HCT116 (cell line): ENCODE measurements at regions not wholly inside any gene's neighbourhood (a gene's known extent, or its start where the extent isn't known, plus 50 kb on each side); places are given as distances from the start of the nearest gene placed in this dataset.

ENCODE experiments used
- ATAC-seq: fragments of 200-7000 bp; cut with Tn5 transposase; 2 replicates; pipeline ENCODE4 v1.9.1; 2020; ENCODE audit warnings: mild to moderate bottlenecking, moderate library complexity
- BruUV-seq: library from RNA; stranded (reverse); fragments of 400-500 nt; replicated peaks from 2 replicates; lab custom pipeline; 2021; lab: Mats Ljungman, UMichigan
- CTCF ChIA-PET: fragments of 300-600 bp; sonication (Branson Sonifier 250); formaldehyde crosslinking; loops from one replicate; lab custom pipeline; 2021; ENCODE audit warnings: antibody characterized with exemption; lab: Charles Lee
- POLR2A ChIA-PET: fragments of 300-600, 350-600 bp; sonication (Branson Sonifier 250); formaldehyde crosslinking; loops from one replicate; lab custom pipeline; 2021; ENCODE audit warnings: antibody characterized with exemption; lab: Charles Lee
- RAD21 ChIA-PET, 2 experiments: fragments of 300-600 bp; sonication (Branson Sonifier 250); formaldehyde crosslinking; loops; one replicate each; lab custom pipeline; 2023; ENCODE audit warnings: low total read pairs in 2 of 2; ENCODE audit not compliant: uncharacterized antibody in 2 of 2, unreplicated experiment in 2 of 2, low non-redundant PET in 1 of 2; lab: Charles Lee
- DNase-seq: peaks from one replicate; pipeline ENCODE4 v3.0.0-alpha.2; 2010; ENCODE audit warnings: low read depth, low spot score
- H2AFZ ChIP-seq: fragments of 200-600 bp; shearing (Covaris generic), sonication (generic); 2 replicates; pipeline ENCODE4 v1.6.1; 2017; ENCODE audit warnings: low read depth, mixed run types, mixed read lengths, antibody characterized with exemption, low read length; ENCODE audit not compliant: poor library complexity, severe bottlenecking
- H3K27ac ChIP-seq: 2 replicates; pipeline ENCODE4 v1.5.1; 2012; ENCODE audit warnings: low read depth, low read length
- H3K27me3 ChIP-seq: fragments of 200-600 bp; sonication (generic); 2 replicates; pipeline ENCODE4 v1.6.1; 2016; ENCODE audit warnings: mixed run types, low read length, mixed read lengths; ENCODE audit not compliant: insufficient read depth
- H3K36me3 ChIP-seq, 2 experiments: fragments of 200-500 bp in 1 of 2; fragments of 200-600 bp in 1 of 2; sonication (Bioruptor generic) in 1 of 2; sonication (generic) in 1 of 2; 2 replicates each; pipeline versions ENCODE4 v1.5.1 to v1.6.1; 2014 to 2016; ENCODE audit warnings: low read length in 2 of 2, inconsistent platforms in 1 of 2, mixed read lengths in 1 of 2, mixed run types in 1 of 2; ENCODE audit not compliant: insufficient read depth in 2 of 2, control insufficient read depth in 1 of 2
- H3K4me1 ChIP-seq, 2 experiments: fragments of 200-600 bp in 1 of 2; sonication (generic) in 1 of 2; 2 replicates each; pipeline versions ENCODE4 v1.5.1 to v1.6.1; 2012 to 2017; ENCODE audit warnings: low read length in 2 of 2, inconsistent platforms in 1 of 2, mild to moderate bottlenecking in 1 of 2, mixed read lengths in 1 of 2, mixed run types in 1 of 2, moderate library complexity in 1 of 2; ENCODE audit not compliant: insufficient read depth in 2 of 2, control insufficient read depth in 1 of 2
- H3K4me2 ChIP-seq: fragments of 200-600 bp; sonication (generic); 2 replicates; pipeline ENCODE4 v1.6.1; 2017; ENCODE audit warnings: mixed run types, low read length, mixed read lengths
- H3K4me3 ChIP-seq, 2 experiments: fragments of 200-600 bp in 1 of 2; sonication (generic) in 1 of 2; replicated peaks in 1 of 2; 2 replicates each; pipeline ENCODE4 v1.5.1; 2011 to 2016; ENCODE audit warnings: low read length in 2 of 2, control low read depth in 1 of 2, low read depth in 1 of 2, mild to moderate bottlenecking in 1 of 2, mixed read lengths in 1 of 2, mixed run types in 1 of 2
- H3K79me2 ChIP-seq: fragments of 200-600 bp; sonication (generic); 2 replicates; pipeline ENCODE4 v1.6.1; 2017; ENCODE audit warnings: mild to moderate bottlenecking, mixed run types, low read length, moderate library complexity, mixed read lengths; ENCODE audit not compliant: insufficient read depth
- H3K9ac ChIP-seq: fragments of 200-600 bp; sonication (generic); 2 replicates; pipeline ENCODE4 v1.6.1; 2016; ENCODE audit warnings: low read length, mixed read lengths
- H3K9me2 ChIP-seq: fragments of 200-600 bp; sonication (generic), shearing (Covaris generic); 2 replicates; pipeline ENCODE4 v1.6.1; 2017; ENCODE audit warnings: mixed run types, mild to moderate bottlenecking, moderate library complexity; ENCODE audit not compliant: insufficient read depth
- H3K9me3 ChIP-seq, 2 experiments: fragments of 200-500 bp in 1 of 2; fragments of 200-600 bp in 1 of 2; sonication (Bioruptor generic) in 1 of 2; sonication (generic) in 1 of 2; 2 replicates each; pipeline ENCODE4 v1.6.1; 2014 to 2017; ENCODE audit warnings: low read length in 2 of 2, mixed read lengths in 2 of 2, inconsistent platforms in 1 of 2, low read depth in 1 of 2, mild to moderate bottlenecking in 1 of 2, mixed run types in 1 of 2, moderate library complexity in 1 of 2; ENCODE audit not compliant: control insufficient read depth in 1 of 2, insufficient read depth in 1 of 2
- H4K20me1 ChIP-seq: fragments of 200-600 bp; sonication (generic), shearing (Covaris generic); 2 replicates; pipeline ENCODE4 v1.6.1; 2017; ENCODE audit warnings: mixed run types, mild to moderate bottlenecking, moderate library complexity; ENCODE audit not compliant: insufficient read depth
- ATF3 ChIP-seq: IDR thresholded peaks from 2 replicates; pipeline ENCODE4 v1.6.1; 2012
- CBX3 ChIP-seq: IDR thresholded peaks from 2 replicates; pipeline ENCODE4 v1.6.1; 2012; ENCODE audit warnings: low read depth
- CTCF ChIP-seq, 3 experiments: fragments of 200-600 bp in 1 of 3; sonication (generic) in 1 of 3; IDR thresholded peaks in 2 of 3; conservative IDR thresholded peaks in 1 of 3; 2 replicates each; pipeline ENCODE4 v1.5.1; 2012 to 2017; ENCODE audit warnings: low read depth in 2 of 3, low read length in 2 of 3, antibody characterized with exemption in 1 of 3, borderline replicate concordance in 1 of 3, control low read depth in 1 of 3, mild to moderate bottlenecking in 1 of 3, mixed read lengths in 1 of 3, mixed run types in 1 of 3, moderate library complexity in 1 of 3; ENCODE audit not compliant: insufficient read depth in 1 of 3
- EGR1 ChIP-seq: IDR thresholded peaks from 2 replicates; pipeline ENCODE4 v1.6.1; 2012; ENCODE audit warnings: low read depth
- EZH2phosphoT487 ChIP-seq: fragments of 200-600 bp; IDR thresholded peaks from 2 replicates; pipeline ENCODE4 v1.6.1; 2018; ENCODE audit warnings: antibody characterized with exemption, borderline replicate concordance
- FOSL1 ChIP-seq: IDR thresholded peaks from 2 replicates; pipeline ENCODE4 v1.6.1; 2012; ENCODE audit warnings: low read depth
- POLR2AphosphoS5 ChIP-seq: IDR thresholded peaks from 2 replicates; pipeline ENCODE4 v1.6.1; 2011; ENCODE audit warnings: mild to moderate bottlenecking, low read depth, low read length, moderate library complexity
- RAD21 ChIP-seq: IDR thresholded peaks from 2 replicates; pipeline ENCODE4 v1.6.1; 2012; ENCODE audit warnings: low read depth, mild to moderate bottlenecking
- REST ChIP-seq: IDR thresholded peaks from 2 replicates; pipeline ENCODE4 v1.6.1; 2012; ENCODE audit warnings: low read depth
- SP1 ChIP-seq: IDR thresholded peaks from 2 replicates; pipeline ENCODE4 v1.6.1; 2012; ENCODE audit warnings: low read depth
- SRF ChIP-seq: IDR thresholded peaks from 2 replicates; pipeline ENCODE4 v1.6.1; 2012; ENCODE audit warnings: low read depth
- YY1 ChIP-seq: IDR thresholded peaks from 2 replicates; pipeline ENCODE4 v1.6.1; 2011; ENCODE audit warnings: low read length, low read depth, moderate library complexity, mild to moderate bottlenecking; ENCODE audit not compliant: insufficient replicate concordance; ENCODE audit errors: extremely low read depth
- ZFX ChIP-seq: fragments of 450-650 bp; IDR thresholded peaks from 2 replicates; pipeline ENCODE4 v1.6.1; 2017
- ZNF274 ChIP-seq: fragments of 200-500 bp; sonication (Bioruptor generic); IDR thresholded peaks from 2 replicates; pipeline ENCODE4 v1.6.1; 2014; ENCODE audit warnings: mild to moderate bottlenecking, low read depth, low read length, inconsistent platforms
- intact Hi-C: fragments of 100-400 bp; cut with micrococcal nuclease; formaldehyde crosslinking; loops from 2 replicates; pipeline ENCODE4 v1.10.0; 2022
- TF ChIP-seq, protein P1 (sequence below): IDR thresholded peaks from 2 replicates; pipeline ENCODE4 v1.6.1; 2012

- Histone ChIP-seq H2AFZ (no peak overlapping the region), H3K4me2 (no peak overlapping the region), H3K9me3 (no peaks in the 10 kb centered on the region), H3K27ac (no peak overlapping the region), H3K79me2 (no peaks in the 10 kb centered on the region), H3K9ac (no peak overlapping the region), H3K4me1 (no peaks in the 10 kb centered on the region), H3K27me3 (no peaks in the 10 kb centered on the region), H3K4me3 (no peak overlapping the region), H4K20me1 (no peaks in the 10 kb centered on the region), H3K36me3 (no peaks in the 10 kb centered on the region), H3K9me2 (no peaks in the 10 kb centered on the region)
- ChIA-PET POLR2A (no interaction called here), RAD21 (no interaction called here), CTCF (no interaction called here)
- ATAC-seq (no peak), DNase-seq (no peak)
- intact Hi-C loops: no loop called here
- TF ChIP-seq RAD21 (no peak), SP1 (no peak), ZFX (no peak), REST (no peak), SRF (no peak), EZH2phosphoT487 (no peak), CTCF (IDR thresholded peaks at IDR 0.05 in 2 of 3, conservative IDR thresholded peaks at IDR 0.05 in 1 of 3; ENCODE audit: borderline replicate concordance in 1 of 3, insufficient read depth in 1 of 3, low read depth in 2 of 3, low read length in 2 of 3) (no peak), CBX3 (no peak), ATF3 (no peak), YY1 (no peak), FOSL1 (no peak), POLR2AphosphoS5 (no peak), ZNF274 (no peak), EGR1 (no peak)
- TF ChIP-seq, protein P1, sequence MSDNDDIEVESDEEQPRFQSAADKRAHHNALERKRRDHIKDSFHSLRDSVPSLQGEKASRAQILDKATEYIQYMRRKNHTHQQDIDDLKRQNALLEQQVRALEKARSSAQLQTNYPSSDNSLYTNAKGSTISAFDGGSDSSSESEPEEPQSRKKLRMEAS: no peak
- BruUV-seq: no TSS peak
Observed at GRCh38 chr5:58076483-58077257, 383.2 kb downstream of the PLK2 start.
